HG03064 (cell line): ENCODE measurements at regions not wholly inside any gene's neighbourhood (a gene's known extent, or its start where the extent isn't known, plus 50 kb on each side); places are given as distances from the start of the nearest gene placed in this dataset.
A peak's percentile ranks its signal among the peaks of the same experiment; 100 is the strongest.

Experiments used
- ATAC-seq: cut with Tn5 transposase; IDR thresholded peaks from one replicate; pipeline ENCODE4 v1.9.1; 2021; ENCODE audit warnings: low read depth; ENCODE audit not compliant: unreplicated experiment

DNA sequence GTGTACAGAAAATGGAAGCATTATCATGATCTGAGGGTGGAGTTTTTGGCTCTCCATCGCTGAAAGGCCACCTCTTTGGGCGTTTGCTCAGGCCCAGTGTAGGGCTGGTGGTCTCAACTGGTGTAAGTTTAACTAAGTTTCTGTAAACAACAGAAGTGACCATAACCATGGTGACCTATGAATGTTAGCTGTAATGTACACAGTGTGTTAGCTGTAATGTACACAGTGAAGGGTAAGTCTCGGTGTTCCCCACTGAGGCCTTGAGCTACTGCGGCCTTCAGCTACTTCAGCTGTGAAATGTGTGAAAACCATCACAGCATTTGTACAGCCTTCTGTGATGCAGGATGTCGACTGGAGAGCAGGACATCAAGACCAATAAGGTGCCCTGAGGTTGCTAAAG lies 185.2 kb downstream of the MYLK4 start:
- no peak for ATAC-seq

- no peak for ATAC-seq
Observed at GRCh38 chr6:2563635-2564034, 187.1 kb downstream of the MYLK4 start.

DNA sequence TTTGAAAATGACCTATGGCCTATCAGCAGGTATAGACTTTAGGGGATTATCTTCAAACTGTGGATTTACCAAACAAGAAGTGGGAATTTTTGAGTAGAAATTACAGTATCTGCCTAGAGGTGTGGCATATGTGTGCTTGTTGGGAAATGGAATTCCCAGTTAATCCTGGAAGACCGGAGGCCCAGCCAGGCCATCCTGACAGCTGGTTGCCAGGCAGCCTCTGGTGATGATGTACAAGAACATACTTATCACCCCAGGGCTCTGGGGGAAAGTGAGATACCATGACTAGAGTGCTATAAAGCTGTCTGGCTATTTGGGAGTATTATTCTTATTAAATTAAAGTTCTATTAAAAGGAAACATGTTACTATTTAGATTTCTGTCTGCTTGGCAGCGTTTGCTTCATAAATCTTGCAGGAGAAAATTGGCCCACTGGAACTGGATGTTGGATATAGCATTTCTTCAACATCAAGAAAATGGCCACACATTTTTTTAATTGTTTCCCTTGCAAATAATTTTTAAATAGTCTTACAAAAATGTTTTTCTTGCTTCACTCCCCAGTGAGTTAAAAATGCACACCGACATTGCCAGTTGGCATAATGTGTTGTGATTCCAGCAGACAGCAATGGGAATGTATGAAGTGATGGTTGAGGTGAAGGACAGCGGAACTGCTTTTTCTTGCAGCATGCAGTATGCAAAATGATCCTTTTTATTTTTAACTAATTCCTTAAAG lies 187.8 kb downstream of the MYLK4 start:
- ATAC-seq, result no peak

DNA sequence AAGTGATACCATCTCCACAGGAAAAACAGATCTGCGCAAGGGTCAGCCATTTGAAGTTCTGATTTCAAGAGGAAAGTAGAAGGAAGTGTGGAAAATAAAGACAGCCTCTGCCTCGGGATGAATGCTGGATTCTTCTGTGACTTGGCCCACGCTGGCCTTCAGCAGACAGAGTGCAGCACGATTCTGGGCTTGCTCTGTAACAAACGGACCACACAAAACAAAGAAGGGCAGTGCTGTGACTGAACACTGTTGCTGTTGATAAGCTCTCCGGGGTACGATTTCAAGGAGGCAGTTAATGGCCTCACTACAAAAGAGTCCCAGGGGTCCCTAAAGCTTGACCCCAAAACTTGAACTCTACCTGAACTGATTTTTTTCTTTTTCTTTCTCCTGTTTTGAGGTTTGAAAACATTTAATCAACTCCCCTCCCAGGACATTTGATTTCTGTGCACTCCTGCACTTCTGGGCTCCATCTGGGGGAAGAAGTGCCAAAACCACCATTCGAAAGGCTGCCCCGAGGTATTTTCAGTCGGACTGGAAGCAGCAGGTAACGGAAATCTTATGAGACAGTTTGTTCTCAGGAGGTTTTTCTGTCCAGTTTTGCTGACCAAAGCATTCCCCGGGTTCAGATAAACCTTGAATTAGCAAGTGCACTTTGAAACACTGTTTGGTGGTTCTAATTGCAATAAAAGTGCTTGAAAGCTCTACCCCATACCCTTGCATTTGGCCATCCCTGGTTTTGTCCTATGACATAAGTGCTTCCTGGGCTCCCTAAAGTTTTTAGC lies 189.6 kb downstream of the MYLK4 start:
- no peak for ATAC-seq

DNA sequence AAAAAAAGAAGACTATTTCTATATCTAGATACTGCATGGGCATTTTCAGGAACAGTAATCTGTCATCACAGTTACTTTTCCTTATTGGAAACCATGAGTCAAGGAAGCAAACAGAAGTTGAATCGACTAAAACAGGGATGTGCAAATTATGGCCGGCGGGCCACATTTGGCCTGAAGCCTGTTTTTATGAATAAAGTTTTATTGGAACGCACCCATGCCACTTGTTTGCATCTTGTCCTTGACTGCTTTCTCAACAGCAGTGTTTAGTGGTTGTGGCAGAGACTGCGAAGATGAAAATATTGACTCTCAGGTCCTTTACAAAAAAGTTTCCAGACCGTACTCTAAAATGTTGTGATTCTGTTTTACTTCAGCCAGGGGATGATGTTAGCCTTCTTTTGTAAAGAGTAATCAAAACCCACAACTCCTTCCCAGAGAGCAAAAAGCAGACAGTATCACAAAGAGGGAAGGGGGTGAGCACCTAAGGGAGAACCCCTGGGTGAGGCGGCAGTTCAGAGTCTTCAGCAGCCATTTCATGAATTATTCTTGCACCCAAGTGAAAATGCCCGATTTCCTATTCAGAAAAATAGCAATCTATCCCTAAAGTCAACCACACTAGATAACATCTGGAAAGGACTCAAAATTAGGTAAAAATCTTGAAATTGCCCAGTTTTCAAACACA lies 190.4 kb downstream of the MYLK4 start:
- ATAC-seq, result no peak

- ATAC-seq, result no peak
Observed at GRCh38 chr6:2558861-2559801, 191.6 kb downstream of the MYLK4 start.

DNA sequence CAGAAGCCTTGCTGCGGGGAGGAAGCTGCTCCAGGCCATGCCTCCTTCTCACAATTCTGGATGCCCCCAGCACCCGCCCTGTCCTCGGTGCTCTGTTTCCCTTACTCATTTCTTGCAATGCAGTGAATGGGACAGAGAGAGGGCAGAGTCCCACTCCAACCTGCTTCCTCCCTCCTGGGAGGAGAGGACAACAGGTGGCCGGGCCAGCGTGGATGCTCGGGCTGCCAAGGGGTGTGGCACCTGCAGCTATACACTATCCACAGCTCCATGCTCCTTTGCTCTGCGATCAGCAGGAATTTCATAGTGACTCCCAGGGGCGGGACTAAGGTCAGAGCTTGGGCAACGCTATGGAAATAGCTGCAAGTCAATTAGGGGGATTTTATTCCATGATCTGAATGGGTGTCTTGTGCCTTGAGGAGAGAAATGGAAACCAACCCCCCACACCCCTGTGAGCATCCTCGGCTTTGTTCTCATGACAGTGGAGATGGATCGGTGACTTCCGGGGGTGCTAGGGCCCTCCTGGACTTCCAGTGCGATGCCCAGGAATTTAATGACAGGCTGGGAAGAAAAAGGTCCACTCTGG lies 192.5 kb downstream of the MYLK4 start:
- no peak for ATAC-seq

GRCh38 chr6:2557181-2557720 lies 193.5 kb downstream of the MYLK4 start:
- no peak for ATAC-seq

GRCh38 chr6:2556761-2557160 lies 194.0 kb downstream of the MYLK4 start:
- no peak for ATAC-seq

DNA sequence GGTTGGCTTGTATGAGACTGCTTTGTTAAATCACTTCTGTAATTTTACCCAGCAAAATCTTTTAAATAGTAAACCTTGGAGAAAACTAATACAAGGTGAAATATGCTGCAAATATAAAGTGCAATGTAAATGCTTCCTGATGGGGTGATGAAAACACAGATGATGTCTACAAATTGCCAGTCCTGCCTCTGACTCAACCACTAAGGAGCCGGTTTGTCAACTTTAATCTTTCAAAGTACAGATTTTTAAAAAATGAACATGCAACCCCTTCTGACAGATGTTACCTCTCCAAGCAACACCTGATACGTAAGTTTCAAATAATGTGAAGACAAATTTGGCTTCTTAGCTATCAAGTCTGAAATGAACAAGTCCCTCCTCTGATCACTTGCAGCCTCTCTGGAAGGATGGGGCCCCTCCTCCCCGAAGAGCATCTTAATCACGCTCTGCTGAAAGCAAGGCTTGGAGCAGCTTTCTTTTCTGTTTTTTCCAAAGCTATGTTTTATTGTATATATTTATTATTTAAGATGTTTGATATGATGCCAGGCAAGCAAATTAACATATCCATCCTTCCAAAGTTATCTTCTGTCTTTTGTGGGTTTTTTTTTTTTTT lies 196.0 kb downstream of the MYLK4 start:
- no peak for ATAC-seq

GRCh38 chr6:2552526-2553154 lies 198.1 kb downstream of the MYLK4 start:
- ATAC-seq, result no peak

DNA sequence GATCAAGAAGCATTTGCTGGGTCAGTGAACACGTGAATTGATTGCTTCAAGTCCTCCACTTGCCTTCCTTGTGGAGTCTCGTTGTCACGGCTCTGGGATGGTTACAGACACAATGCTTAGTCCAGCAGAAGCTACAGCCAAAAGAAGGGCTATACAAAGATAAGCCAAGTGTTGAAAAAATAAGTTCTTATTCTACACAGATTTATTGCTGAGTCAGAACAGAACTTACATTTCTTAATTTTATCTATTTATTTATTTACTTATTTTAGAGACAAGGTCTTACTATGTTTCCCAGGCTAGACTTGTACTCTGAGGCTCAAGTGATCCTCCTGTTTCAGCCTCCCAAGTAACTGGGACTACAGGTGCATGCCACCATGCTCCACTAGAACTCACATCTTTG lies 199.0 kb downstream of the MYLK4 start:
- no peak for ATAC-seq

GRCh38 chr6:2550247-2550646 lies 200.5 kb downstream of the MYLK4 start:
- no peak for ATAC-seq

- no peak for ATAC-seq
Observed at GRCh38 chr6:2549834-2550233, 200.9 kb downstream of the MYLK4 start.

GRCh38 chr6:2547355-2547754 lies 203.4 kb downstream of the MYLK4 start:
- ATAC-seq, result no peak

DNA sequence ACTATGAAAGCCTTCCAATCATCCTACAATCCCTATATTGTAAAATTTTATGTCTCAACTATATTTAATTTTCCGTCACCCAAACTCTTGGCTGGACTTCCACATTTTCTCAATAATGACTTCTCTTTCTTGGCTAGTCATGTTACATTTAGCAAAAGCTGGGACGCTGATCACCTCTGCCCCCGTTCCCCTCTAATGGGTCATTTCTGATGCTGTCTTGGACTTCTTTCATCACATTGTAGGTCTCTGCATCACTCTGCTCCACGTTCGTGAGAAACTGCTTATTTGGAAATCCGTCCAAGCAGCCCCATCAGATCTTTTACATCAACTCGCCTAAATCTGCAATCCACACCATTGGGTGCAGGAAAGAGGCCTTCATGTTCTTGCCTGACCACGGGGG lies 203.8 kb downstream of the MYLK4 start:
- no peak for ATAC-seq

- ATAC-seq, result no peak
Observed at GRCh38 chr6:2545383-2546038, 205.2 kb downstream of the MYLK4 start.

DNA sequence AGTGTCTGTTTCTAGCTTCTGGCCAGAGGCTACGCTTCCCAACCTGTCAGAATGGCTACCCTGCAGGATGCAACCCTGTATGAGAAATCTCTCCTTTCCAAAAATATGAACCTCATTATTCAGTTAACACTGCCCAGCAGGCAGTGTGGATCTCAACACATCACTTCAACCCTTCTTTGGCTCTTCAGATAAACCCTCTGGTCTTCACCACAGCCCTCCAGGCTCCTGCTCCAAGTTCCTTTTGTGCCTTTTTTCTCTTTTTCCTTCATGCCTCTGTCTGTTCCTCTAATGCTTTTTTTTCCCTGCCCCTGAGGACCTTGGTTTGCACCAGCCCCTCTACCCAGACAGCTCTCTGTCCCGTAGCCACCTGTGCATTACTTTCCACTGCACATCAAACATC lies 207.4 kb downstream of the MYLK4 start:
- ATAC-seq, result no peak

- ATAC-seq, result peak; percentile 79
Observed at GRCh38 chr6:2542858-2543218, 207.9 kb downstream of the MYLK4 start.
